Right cardiac atrium (tissue), 5 donors: ENCODE measurements at regions not wholly inside any gene's neighbourhood (a gene's known extent, or its start where the extent isn't known, plus 50 kb on each side); places are given as distances from the start of the nearest gene placed in this dataset.

Source experiments
- ATAC-seq, 2 donors: fragments of 200-7000 bp; cut with Tn5 transposase; one replicate each; pipeline versions ENCODE4 v1.8.0 to v1.9.1; 2020; ENCODE audit warnings: moderate library complexity in 2 of 2, mild to moderate bottlenecking in 1 of 2
- DNase-seq, 3 donors: peaks; one replicate each; pipeline ENCODE4 v3.0.0-alpha.2; 2020
- H3K27ac ChIP-seq: one replicate; pipeline ENCODE4 v1.5.1; 2013; ENCODE audit warnings: mild to moderate bottlenecking, low read length, control low read depth, moderate library complexity
- H3K27me3 ChIP-seq: one replicate; pipeline ENCODE4 v1.6.1; 2013; ENCODE audit not compliant: control insufficient read depth, insufficient read depth
- H3K4me1 ChIP-seq: one replicate; pipeline ENCODE4 v1.6.1; 2013; ENCODE audit warnings: low read length; ENCODE audit not compliant: control insufficient read depth, insufficient read depth
- H3K4me3 ChIP-seq: one replicate; pipeline ENCODE4 v1.5.1; 2013; ENCODE audit warnings: low read length, control low read depth
- H3K9me3 ChIP-seq: one replicate; pipeline ENCODE4 v1.6.1; 2013; ENCODE audit warnings: low read length; ENCODE audit not compliant: control insufficient read depth
- WGBS: extraction: QIAGEN DNeasy Blood & Tissue Kit; methylation state at CpG from one replicate; pipeline ENCODE4 v1.1.7; 2013; 5-methylcytosine and 5-hydroxymethylcytosine counted together
- intact Hi-C, 4 donors: fragments of 100-400 bp; cut with DNase I; formaldehyde crosslinking; loops; one replicate each; pipeline versions ENCODE4 v1.11.0 to v1.14.0; 2022 to 2023
- donor health status: healthy with polysubstance abuse.
- donor health status: DM: no; HTN: yes; CAD: no.
- donor health status: DM: no; HTN: no; CAD: no.
- donor health status: DM: no; HTN: yes; CAD: no; lungs with severe emphysema.
- donor health status: DM: yes; HTN: yes; CAD: no.

DNA sequence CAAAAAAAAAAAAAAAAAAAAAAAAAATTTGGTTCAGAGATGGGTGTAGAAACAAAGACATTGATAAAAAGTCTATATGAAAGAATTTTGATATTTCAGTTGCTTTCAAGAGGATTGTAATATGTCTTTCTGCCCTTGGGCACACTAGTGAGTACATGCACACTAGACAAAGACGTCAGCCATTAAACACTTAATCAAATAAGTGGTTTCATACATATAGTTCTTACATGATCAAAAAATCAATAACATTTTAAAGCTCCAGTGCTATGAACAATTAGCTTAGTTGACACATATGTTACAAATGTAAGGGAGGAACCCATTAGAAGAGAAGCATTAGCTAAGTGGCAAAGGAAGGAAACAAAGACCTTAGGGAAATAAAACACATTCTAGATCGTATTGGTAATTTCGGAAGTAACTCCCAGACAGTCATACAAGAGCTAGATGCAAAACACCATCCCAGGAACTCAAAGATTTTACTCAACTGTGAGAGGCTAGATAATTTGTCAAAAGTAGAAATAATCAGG lies 84.5 kb upstream of the MAN2A1 start:
- no peak overlapping the region for H3K27ac ChIP-seq
- 80% methylated on average over 3 of the region's 3 CpGs for WGBS
- ATAC-seq (no peak), DNase-seq (no peak)
- H3K9me3 ChIP-seq = no peaks in the 10 kb centered on the region
- no peaks in the 10 kb centered on the region for H3K4me1 ChIP-seq
- intact Hi-C loops = no loop called here
- no peaks in the 10 kb centered on the region for H3K27me3 ChIP-seq
- H3K4me3 ChIP-seq = no peak overlapping the region

DNA sequence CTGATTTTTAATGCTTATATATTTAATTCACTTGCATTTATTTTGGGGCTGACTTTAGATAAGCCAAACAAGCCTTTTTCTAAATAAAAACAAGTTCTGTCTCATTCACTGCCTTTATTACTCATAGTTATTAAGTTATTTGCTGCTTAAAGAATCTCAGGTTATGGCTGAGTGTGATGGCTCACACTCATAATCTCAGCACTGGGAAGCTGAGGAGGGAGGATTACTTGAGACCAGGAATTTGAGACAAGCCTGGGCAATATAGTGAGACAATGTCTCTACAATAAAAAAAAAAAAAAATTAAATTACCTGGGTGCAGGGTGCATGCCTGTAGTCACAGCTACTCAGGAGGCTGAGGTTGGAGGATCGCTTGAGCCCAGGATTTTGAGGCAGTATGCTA lies 85.0 kb upstream of the MAN2A1 start:
- Histone ChIP-seq H3K4me3 (no peak overlapping the region), H3K27ac (no peak overlapping the region), H3K27me3 (no peaks in the 10 kb centered on the region), H3K4me1 (no peaks in the 10 kb centered on the region), H3K9me3 (no peaks in the 10 kb centered on the region)
- ATAC-seq (no peak), DNase-seq (no peak)
- intact Hi-C loops = no loop called here
- whole genome bisulfite sequencing = 100% methylated on average over 1 of the region's 1 CpG

DNA sequence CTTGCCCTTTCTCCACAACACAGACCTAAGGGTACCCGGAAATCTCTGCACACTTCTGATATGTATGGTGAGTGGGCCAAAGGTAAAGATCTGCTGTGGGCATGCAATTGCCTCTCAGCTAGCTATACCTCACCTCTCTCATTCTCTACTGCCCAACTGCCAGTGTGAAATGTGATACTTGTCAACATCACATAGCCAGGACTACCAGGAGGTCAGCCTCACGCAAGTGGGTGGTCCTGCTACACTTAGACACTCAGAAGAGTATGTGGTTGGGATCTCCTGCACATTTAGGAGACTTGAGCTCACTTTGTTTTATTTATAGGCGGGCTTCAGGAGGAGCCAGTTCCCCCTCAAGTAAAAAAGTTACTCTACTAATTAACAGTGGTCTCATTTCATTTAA lies 88.0 kb upstream of the MAN2A1 start:
- WGBS = 77% methylated on average over 3 of the region's 3 CpGs
- no peak overlapping the region for H3K27ac ChIP-seq
- H3K4me1 ChIP-seq = no peaks in the 10 kb centered on the region
- no peak overlapping the region for H3K4me3 ChIP-seq
- ATAC-seq (no peak), DNase-seq (no peak)
- H3K27me3 ChIP-seq = no peaks in the 10 kb centered on the region
- intact Hi-C loops = no loop called here
- no peaks in the 10 kb centered on the region for H3K9me3 ChIP-seq

DNA sequence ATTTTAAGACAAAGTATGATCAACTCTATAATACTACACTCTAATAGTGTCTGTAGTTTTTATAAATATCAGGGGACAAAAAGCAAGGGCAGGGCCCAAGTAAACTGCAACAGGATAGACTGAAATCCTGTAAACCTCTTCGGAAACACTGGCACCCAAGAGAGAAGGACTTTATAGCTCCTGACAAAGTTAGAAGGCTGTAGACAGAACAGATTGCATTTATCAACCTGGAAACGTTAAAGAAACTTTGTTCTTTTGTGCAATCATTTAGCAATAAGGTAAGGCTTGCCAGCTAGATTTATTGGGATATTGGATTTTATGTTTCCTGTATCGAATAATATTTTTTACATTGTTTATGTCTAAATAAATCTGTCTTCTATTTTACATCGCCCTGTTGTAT lies 91.8 kb upstream of the MAN2A1 start:
- intact Hi-C loops = no loop called here

DNA sequence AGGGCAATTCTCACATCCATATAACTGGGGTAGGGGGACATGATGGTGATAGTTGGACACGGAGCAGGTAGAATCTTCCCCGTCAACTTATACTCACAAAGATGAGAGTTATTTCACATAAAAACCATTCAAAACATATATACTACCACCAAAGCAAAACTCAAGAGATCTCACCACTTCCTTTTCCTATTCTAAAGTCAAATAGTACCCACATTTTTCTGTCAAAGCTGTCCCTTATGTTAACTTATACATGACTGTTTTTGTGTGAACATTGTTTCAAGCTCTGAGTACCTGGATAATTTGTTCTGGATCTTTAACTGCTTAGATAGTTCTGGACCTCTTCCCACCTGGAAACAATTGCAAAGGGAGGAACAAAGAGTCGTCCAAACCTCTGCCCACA lies 95.5 kb upstream of the MAN2A1 start:
- intact Hi-C loops = no loop called here

More for the DNA sequence above, 91.8 kb upstream of the MAN2A1 start:
- Histone ChIP-seq H3K27ac (no peak overlapping the region), H3K4me1 (no peaks in the 10 kb centered on the region), H3K27me3 (no peaks in the 10 kb centered on the region), H3K4me3 (no peak overlapping the region), H3K9me3 (no peaks in the 10 kb centered on the region)
- ATAC-seq = no peak
- 85% methylated on average over 4 of the region's 4 CpGs for WGBS
- DNase-seq = no peak

DNA sequence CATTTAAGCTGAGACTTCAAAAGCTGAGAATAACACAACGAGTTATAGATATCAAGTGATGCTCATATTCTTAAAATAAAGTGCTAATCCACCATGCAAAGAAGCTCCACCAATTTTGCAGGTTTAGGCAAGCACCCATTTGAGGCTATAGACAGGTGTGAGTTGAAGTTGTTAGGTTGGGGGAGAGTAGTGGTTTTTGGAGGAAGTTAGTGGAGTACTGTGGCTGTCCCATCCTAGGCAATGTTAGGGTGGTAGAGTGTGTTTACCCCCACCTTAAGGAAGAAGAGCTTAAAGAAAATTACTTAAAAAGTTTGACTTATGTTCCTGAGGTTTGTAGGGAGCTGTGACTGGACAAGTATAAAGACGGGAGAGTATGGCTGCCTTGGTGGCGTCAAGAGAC lies 98.9 kb upstream of the MAN2A1 start:
- Histone ChIP-seq H3K4me1 (no peaks in the 10 kb centered on the region), H3K27ac (no peak overlapping the region), H3K9me3 (no peaks in the 10 kb centered on the region), H3K4me3 (no peak overlapping the region), H3K27me3 (no peaks in the 10 kb centered on the region)
- no peak for ATAC-seq
- DNase-seq = no peak
- intact Hi-C loops = no loop called here
- 93% methylated on average over 3 of the region's 3 CpGs for WGBS

More for the DNA sequence above, 95.5 kb upstream of the MAN2A1 start:
- 82% methylated on average over 3 of the region's 3 CpGs for WGBS
- ATAC-seq (no peak), DNase-seq (no peak)
- no peaks in the 10 kb centered on the region for H3K4me1 ChIP-seq
- H3K27ac ChIP-seq = no peak overlapping the region
- H3K27me3 ChIP-seq = no peaks in the 10 kb centered on the region
- H3K9me3 ChIP-seq = no peaks in the 10 kb centered on the region
- no peak overlapping the region for H3K4me3 ChIP-seq

DNA sequence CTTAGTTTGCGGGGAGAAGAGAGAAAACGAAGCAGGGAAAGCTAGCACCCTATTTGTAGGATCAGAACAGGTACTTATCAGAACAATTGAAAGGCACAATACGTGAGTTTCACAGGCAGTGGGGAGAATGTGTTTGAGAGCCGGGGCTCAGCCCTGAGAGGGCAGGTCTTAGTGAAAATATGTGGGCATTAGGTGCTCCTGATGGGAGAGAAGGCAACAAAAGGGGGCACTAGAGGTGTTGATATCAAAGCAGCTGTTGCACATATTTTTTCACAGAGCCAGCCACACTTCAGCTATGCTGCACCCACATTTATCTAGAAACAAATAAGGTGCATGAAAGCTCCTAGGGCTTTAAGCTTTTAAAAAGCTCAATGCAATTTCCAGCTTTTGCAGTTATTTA lies 99.7 kb upstream of the MAN2A1 start:
- ATAC-seq = no peak
- intact Hi-C loops = no loop called here

DNA sequence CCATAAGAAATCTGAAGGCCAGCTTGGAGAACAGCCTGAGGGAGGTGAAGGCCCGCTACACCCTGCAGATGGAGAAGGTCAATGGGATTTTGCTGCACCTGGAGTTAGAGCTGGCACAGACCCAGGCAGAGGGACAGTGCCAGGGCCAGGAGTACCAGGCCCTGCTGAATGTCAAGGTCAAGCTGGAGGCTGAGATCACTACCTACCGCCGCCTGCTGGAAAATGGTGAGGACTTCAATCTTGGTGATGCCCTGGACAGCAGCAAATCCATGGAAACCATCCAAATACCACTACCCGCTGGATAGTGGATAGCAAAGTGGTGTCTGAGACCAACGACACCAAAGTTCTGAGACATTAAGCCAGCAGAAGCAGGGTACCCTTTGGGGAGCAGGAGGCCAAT lies 100.5 kb upstream of the MAN2A1 start:
- Histone ChIP-seq H3K4me1 (no peaks in the 10 kb centered on the region), H3K4me3 (no peak overlapping the region), H3K9me3 (no peaks in the 10 kb centered on the region), H3K27ac (no peak overlapping the region), H3K27me3 (no peaks in the 10 kb centered on the region)
- no peak for DNase-seq
- WGBS = 96% methylated on average over 5 of the region's 5 CpGs
- intact Hi-C loops = no loop called here
- ATAC-seq = no peak

More for the DNA sequence above, 99.7 kb upstream of the MAN2A1 start:
- Histone ChIP-seq H3K4me3 (no peak overlapping the region), H3K9me3 (no peaks in the 10 kb centered on the region), H3K4me1 (no peaks in the 10 kb centered on the region), H3K27ac (no peak overlapping the region), H3K27me3 (no peaks in the 10 kb centered on the region)
- 82% methylated on average over 4 of the region's 4 CpGs for WGBS
- no peak for DNase-seq

DNA sequence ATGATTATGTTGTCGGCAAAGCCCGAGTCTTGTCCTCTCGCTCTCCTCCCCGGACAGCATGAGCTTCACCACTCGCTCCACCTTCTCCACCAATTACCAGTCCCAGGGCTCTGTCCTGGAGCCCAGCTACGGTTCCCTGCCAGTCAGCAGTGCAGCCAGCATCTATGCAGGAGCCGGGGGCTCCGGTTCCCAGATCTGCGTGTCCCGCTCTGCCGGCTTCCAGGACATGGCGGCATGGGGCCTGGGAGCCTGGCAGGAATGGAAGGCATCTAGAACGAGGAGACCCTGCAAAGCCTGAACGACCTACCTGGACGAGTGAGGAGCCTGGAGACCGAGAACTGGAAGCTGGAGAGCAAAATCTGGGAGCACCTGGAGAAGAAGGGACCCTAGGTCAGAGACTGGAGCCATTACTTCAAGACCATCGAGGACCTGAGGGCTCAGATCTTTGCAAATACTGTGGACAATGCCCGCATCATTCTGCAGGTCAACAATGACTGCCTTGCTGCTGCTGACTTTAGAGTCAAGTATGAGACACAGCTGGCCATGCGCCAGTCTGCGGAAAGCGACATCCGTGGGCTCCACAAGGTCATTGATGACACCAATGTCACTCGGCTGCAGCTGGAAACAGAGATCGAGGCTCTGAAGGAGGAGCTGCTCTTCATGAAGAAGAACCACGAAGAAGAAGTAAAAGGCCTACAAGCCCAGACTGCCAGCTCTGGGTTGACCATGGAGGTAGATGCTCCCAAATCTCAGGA lies 101.3 kb upstream of the MAN2A1 start:
- Histone ChIP-seq H3K4me1 (no peaks in the 10 kb centered on the region), H3K27me3 (no peaks in the 10 kb centered on the region), H3K9me3 (no peaks in the 10 kb centered on the region), H3K4me3 (no peak overlapping the region), H3K27ac (no peak overlapping the region)
- peak in 1 of 3 donors; percentile 27 for DNase-seq
- no peak for ATAC-seq
- WGBS = 97% methylated on average over 25 of the region's 25 CpGs
- intact Hi-C loops = no loop called here

DNA sequence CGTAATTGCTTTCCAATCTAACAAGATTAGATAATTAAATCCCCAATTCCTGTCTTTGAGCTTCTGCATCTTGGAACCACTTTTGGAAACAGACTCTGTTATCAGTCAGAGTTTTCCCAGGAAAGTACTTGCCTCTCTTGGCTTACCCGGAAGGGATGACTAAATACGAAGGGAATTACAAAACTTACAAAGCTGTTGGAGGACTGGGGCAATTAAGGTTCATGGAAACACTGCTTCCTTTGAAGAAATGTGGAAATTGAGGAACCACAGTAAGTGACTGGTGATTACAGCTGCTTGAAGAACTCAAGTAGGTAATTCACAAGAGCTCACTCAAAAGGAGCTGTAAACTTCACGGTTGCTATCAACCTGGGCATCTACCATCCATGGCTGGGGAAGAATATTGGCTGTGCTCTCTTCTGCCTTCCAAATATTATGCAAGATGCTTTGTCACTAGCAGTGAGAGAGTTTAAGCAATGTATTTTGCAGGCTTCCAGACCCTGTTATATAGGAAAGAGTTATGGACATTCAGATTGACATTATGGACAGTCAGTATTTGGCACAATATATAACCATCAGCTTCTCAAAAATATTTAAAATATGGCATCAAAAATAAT lies 104.6 kb upstream of the MAN2A1 start:
- WGBS = 10% methylated on average over 4 of the region's 4 CpGs
- DNase-seq = no peak
- no peaks in the 10 kb centered on the region for H3K9me3 ChIP-seq
- H3K27ac ChIP-seq = no peak overlapping the region
- no peaks in the 10 kb centered on the region for H3K4me1 ChIP-seq
- intact Hi-C loops = no loop called here
- peak; percentile 88 to 93 for ATAC-seq
- no peak overlapping the region for H3K4me3 ChIP-seq
- no peaks in the 10 kb centered on the region for H3K27me3 ChIP-seq

DNA sequence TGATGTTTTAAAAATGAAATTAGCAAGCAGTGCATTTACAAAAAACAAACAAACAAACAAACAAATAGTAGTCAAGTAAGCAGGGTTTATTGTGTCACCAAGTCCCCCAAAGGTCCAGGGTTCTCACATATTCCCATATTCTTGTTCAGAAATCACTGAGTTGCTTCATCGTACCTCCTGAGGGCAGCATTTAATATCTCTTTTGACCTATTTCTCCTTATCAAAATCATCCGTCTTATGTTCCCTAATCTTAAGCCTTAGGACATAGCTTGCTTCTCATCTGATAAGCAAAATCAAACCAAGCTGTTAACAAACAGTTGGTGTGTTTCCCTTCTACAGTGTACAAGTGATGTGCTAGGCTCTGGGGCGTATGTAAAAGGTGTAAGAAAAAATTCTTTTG lies 109.5 kb upstream of the MAN2A1 start:
- Histone ChIP-seq H3K4me3 (no peak overlapping the region), H3K27me3 (no peaks in the 10 kb centered on the region), H3K4me1 (no peaks in the 10 kb centered on the region), H3K27ac (no peak overlapping the region), H3K9me3 (no peaks in the 10 kb centered on the region)
- intact Hi-C loops = no loop called here
- 63% methylated on average over 3 of the region's 3 CpGs for WGBS
- ATAC-seq = no peak
- DNase-seq = no peak
